PC-9 (cell line): ENCODE measurements at regions not wholly inside any gene's neighbourhood (a gene's known extent, or its start where the extent isn't known, plus 50 kb on each side); places are given as distances from the start of the nearest gene placed in this dataset.

Experiments
- BruUV-seq: library from RNA; stranded (reverse); fragments of 400-500 nt; replicated peaks from 2 replicates; lab custom pipeline; 2021; lab: Mats Ljungman, UMichigan
- CTCF ChIA-PET: fragments of 300-600 bp; sonication (Branson Sonifier 250); formaldehyde crosslinking; loops from one replicate; lab custom pipeline; 2022; ENCODE audit warnings: antibody characterized with exemption; lab: Charles Lee
- POLR2A ChIA-PET: fragments of 300-600 bp; sonication (Branson Sonifier 250); formaldehyde crosslinking; loops from one replicate; lab custom pipeline; 2022; ENCODE audit warnings: antibody characterized with exemption; ENCODE audit not compliant: unreplicated experiment; lab: Charles Lee
- DNase-seq, 2 experiments: peaks; one replicate each; pipeline versions ENCODE4 v3.0.0 to v3.0.0-alpha.2; 2015 to 2022; ENCODE audit warnings: mixed read lengths in 1 of 2
- H2AFZ ChIP-seq: fragments of 200-600 bp; sonication (generic); 2 replicates; pipeline ENCODE4 v1.8.1; 2017; ENCODE audit warnings: antibody characterized with exemption
- H3F3A ChIP-seq: fragments of 200-600 bp; sonication (generic); 2 replicates; pipeline ENCODE4 v1.8.1; 2017; ENCODE audit warnings: antibody characterized with exemption, mild to moderate bottlenecking, low read depth; ENCODE audit not compliant: insufficient read depth
- H3K27ac ChIP-seq: fragments of 200-600 bp; sonication (generic); 2 replicates; pipeline ENCODE4 v1.6.1; 2016; ENCODE audit warnings: mixed run types
- H3K27me3 ChIP-seq: fragments of 200-600 bp; sonication (generic); 2 replicates; pipeline ENCODE4 v1.6.1; 2016; ENCODE audit warnings: low read depth, mixed run types; ENCODE audit not compliant: insufficient read depth
- H3K36me3 ChIP-seq: fragments of 200-600 bp; sonication (generic); 2 replicates; pipeline ENCODE4 v1.6.1; 2016; ENCODE audit warnings: low read depth, mixed run types
- H3K4me1 ChIP-seq: fragments of 200-600 bp; sonication (generic); replicated peaks from 2 replicates; pipeline ENCODE4 v1.6.1; 2016; ENCODE audit warnings: mixed run types; ENCODE audit not compliant: insufficient read depth
- H3K4me2 ChIP-seq: fragments of 200-600 bp; sonication (generic); 2 replicates; pipeline ENCODE4 v1.6.1; 2017; ENCODE audit warnings: mixed run types
- H3K4me3 ChIP-seq: fragments of 200-600 bp; sonication (generic); 2 replicates; pipeline ENCODE4 v1.6.1; 2016; ENCODE audit warnings: mixed run types
- H3K79me2 ChIP-seq: fragments of 200-600 bp; sonication (generic); 2 replicates; pipeline ENCODE4 v1.6.1; 2017; ENCODE audit warnings: low read depth, mixed run types
- H3K9me2 ChIP-seq: fragments of 200-600 bp; sonication (generic); 2 replicates; pipeline ENCODE4 v1.8.1; 2017; ENCODE audit warnings: mild to moderate bottlenecking; ENCODE audit not compliant: insufficient read depth
- H3K9me3 ChIP-seq: fragments of 200-600 bp; sonication (generic); 2 replicates; pipeline ENCODE4 v1.8.1; 2016; ENCODE audit warnings: low read depth; ENCODE audit not compliant: insufficient read depth
- H4K20me1 ChIP-seq: fragments of 200-600 bp; sonication (generic); 2 replicates; pipeline ENCODE4 v1.8.1; 2017; ENCODE audit not compliant: insufficient read depth
- CTCF ChIP-seq: fragments of 200-600 bp; sonication (generic); conservative IDR thresholded peaks from 2 replicates; pipeline ENCODE4 v1.6.1; 2017; ENCODE audit warnings: mixed run types, antibody characterized with exemption, mild to moderate bottlenecking, moderate library complexity
- EZH2 ChIP-seq: fragments of 200-600 bp; sonication (generic); IDR thresholded peaks from 2 replicates; pipeline ENCODE4 v1.8.0; 2017; ENCODE audit warnings: antibody characterized with exemption, low read depth
- intact Hi-C: fragments of 100-400 bp; cut with micrococcal nuclease; formaldehyde crosslinking; loops from one replicate; pipeline ENCODE4 v1.10.0; 2022; ENCODE audit not compliant: unreplicated experiment

- Histone ChIP-seq H4K20me1 (no peaks in the 10 kb centered on the region), H3K79me2 (0 out of 2 replicates have a peak, but pooled peaks cover 3% of the 10 kb centered on the region), H3K4me1 (peaks cover 25% of the 10 kb centered on the region), H3K27ac (no peak overlapping the region), H3K9me2 (no peaks in the 10 kb centered on the region), H2AFZ (no peak overlapping the region), H3K4me3 (no peak overlapping the region), H3K36me3 (peaks cover 5% of the 10 kb centered on the region; the same call in 1 of the 2 replicates), H3K4me2 (no peak overlapping the region), H3F3A (peaks cover 21% of the 10 kb centered on the region), H3K27me3 (no peaks in the 10 kb centered on the region), H3K9me3 (peaks cover 12% of the 10 kb centered on the region)
- ChIA-PET CTCF (no interaction called here), POLR2A (no interaction called here)
- BruUV-seq: no TSS peak
- TF ChIP-seq CTCF: no peak
- no peak for TF ChIP-seq EZH2
- no peak for DNase-seq
- intact Hi-C loops: no loop called here
Measured at GRCh38 chr12:46461459-46461858, 88.9 kb upstream of the SLC38A2 start.

DNA sequence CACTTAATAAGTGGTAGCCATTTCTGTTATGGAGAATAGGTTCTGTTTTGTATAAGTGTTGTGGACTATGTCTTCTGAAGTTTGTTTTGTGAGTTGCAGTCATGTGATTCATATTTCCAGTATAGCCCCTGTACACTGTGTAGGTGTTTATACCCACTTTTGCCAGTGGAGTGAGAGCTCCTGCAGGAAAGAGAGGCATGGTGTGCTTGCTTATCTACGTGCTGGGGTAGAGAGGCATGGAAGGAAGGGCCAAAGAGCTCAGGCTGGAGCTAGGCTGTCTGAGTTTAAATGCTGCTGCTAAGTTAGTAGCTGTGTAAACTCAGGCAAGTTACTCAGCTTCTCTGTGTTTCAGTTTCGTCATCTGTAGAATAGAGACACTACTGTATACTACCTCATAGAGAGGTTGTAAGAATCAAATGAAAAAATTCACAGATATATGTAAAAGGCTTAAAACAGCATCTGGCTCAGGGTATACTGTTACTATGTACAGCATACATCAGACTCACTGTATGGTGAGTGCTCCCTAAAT, 88.2 kb upstream of the SLC38A2 start:
- H3K79me2 ChIP-seq: 0 out of 2 replicates have a peak, but pooled peaks cover 3% of the 10 kb centered on the region
- no peak overlapping the region for H3K4me3 ChIP-seq
- H3K9me2 ChIP-seq: no peaks in the 10 kb centered on the region
- intact Hi-C loops: no loop called here
- TF ChIP-seq CTCF (no peak), EZH2 (no peak)
- no peaks in the 10 kb centered on the region for H3K27me3 ChIP-seq
- DNase-seq: no peak
- H2AFZ ChIP-seq: no peak overlapping the region
- H4K20me1 ChIP-seq: no peaks in the 10 kb centered on the region
- peaks cover 12% of the 10 kb centered on the region for H3K9me3 ChIP-seq
- H3K4me1 ChIP-seq: peaks cover 30% of the 10 kb centered on the region
- BruUV-seq: no TSS peak
- H3K4me2 ChIP-seq: no peak overlapping the region
- no peak overlapping the region for H3K27ac ChIP-seq
- POLR2A ChIA-PET: interaction anchor here (0.6 kb wide), 1 partner anchor 82 kb away, joined by 3 read pairs; no protein-coding TSS in a partner anchor
- CTCF ChIA-PET: no interaction called here
- peaks cover 27% of the 10 kb centered on the region for H3F3A ChIP-seq
- peaks cover 5% of the 10 kb centered on the region; the same call in 1 of the 2 replicates for H3K36me3 ChIP-seq

DNA sequence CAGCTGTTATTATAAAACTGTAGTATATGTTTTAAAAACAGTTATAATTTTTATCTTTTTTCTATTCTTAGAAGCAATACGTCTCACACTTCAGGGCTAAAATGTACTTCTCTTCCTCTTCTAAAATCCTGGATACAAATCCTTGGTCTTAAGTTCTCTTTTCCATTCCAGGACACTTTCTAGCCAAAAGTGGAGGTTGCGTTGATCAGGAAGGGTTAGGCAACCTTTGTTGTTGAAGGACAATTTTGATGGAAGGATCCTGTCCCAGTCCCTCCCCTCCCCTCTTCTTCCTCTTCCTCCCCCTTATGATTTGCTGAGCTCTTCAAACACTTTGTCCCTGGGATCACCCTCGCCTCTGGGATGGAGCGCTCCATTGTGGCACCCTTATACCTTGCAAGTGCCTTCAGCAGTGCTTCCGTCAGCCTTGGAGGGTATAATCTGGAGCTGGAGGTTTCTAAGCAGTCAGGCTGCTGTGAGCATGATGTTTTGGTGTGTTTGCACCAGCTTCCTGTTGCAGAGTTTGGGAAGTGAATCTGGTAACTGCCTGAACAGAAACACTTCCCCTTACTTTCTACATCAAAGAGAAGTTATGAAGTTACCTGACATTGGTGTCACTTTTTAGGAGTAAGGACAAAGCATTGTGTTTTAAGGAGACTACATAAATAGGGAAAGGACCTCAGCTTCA, 87.4 kb upstream of the SLC38A2 start:
- no peak overlapping the region for H3K27ac ChIP-seq
- intact Hi-C loops: loop anchor here (10.0 kb wide), 1 partner anchor 195 kb away; the partner anchor contains the start of gene SLC38A1
- H3K79me2 ChIP-seq: 0 out of 2 replicates have a peak, but pooled peaks cover 4% of the 10 kb centered on the region
- DNase-seq: no peak
- H3K4me2 ChIP-seq: no peak overlapping the region
- no peaks in the 10 kb centered on the region for H3K9me2 ChIP-seq
- H3K27me3 ChIP-seq: no peaks in the 10 kb centered on the region
- H3K36me3 ChIP-seq: peaks cover 5% of the 10 kb centered on the region; the same call in 1 of the 2 replicates
- no peak overlapping the region for H2AFZ ChIP-seq
- no peak overlapping the region for H3K4me3 ChIP-seq
- BruUV-seq: no TSS peak
- CTCF ChIA-PET: no interaction called here
- POLR2A ChIA-PET: interaction anchor here (0.6 kb wide), 1 partner anchor 81 kb away, joined by 3 read pairs; no protein-coding TSS in a partner anchor
- TF ChIP-seq CTCF (no peak), EZH2 (no peak)
- peaks cover 36% of the 10 kb centered on the region for H3K4me1 ChIP-seq
- H4K20me1 ChIP-seq: no peaks in the 10 kb centered on the region
- peaks cover 33% of the 10 kb centered on the region for H3F3A ChIP-seq
- H3K9me3 ChIP-seq: peaks cover 12% of the 10 kb centered on the region
